ENCODE measurements at regions not wholly inside any gene's neighbourhood (a gene's known extent, or its start where the extent isn't known, plus 50 kb on each side); places are given as distances from the start of the nearest gene placed in this dataset.

GRCh38 chr5:136661026-136661425, 295.7 kb upstream of the TRPC7 start:
- 56 to 62% (median 59%) methylated on average over 2 of the region's 2 CpGs for WGBS, 4 donors
- no peak for TF ChIP-seq CTCF (IDR thresholded peaks at IDR 0.05)
- TF ChIP-seq POLR2A (IDR thresholded peaks at IDR 0.05): no peak
- H3K36me3 ChIP-seq (replicated peaks in 1 of 2): no peaks in the 10 kb centered on the region
- no peak for DNase-seq
- H3K9me3 ChIP-seq (replicated peaks in 1 of 3): no peaks in the 10 kb centered on the region
- intact Hi-C loops (cut with DNase I): no loop called here
- no peak overlapping the region for H3K27ac ChIP-seq
- no peak overlapping the region for H3K4me3 ChIP-seq
- H3K27me3 ChIP-seq: no peaks in the 10 kb centered on the region
- no peaks in the 10 kb centered on the region for H3K4me1 ChIP-seq (replicated peaks in 1 of 2)

- Histone ChIP-seq H3K36me3 (replicated peaks in 1 of 2) (no peaks in the 10 kb centered on the region), H3K27me3 (no peaks in the 10 kb centered on the region), H3K4me1 (replicated peaks in 1 of 2) (no peaks in the 10 kb centered on the region), H3K9me3 (replicated peaks in 1 of 3) (no peaks in the 10 kb centered on the region), H3K4me3 (no peak overlapping the region), H3K27ac (no peak overlapping the region)
- no peak for DNase-seq
- 31 to 40% (median 36%) methylated on average over 4 of the region's 4 CpGs for WGBS, 4 donors
- intact Hi-C loops (cut with DNase I): no loop called here
- TF ChIP-seq CTCF (IDR thresholded peaks at IDR 0.05) (no peak), POLR2A (IDR thresholded peaks at IDR 0.05) (no peak)
Observed at GRCh38 chr5:136656811-136657210, 291.5 kb upstream of the TRPC7 start.

GRCh38 chr5:136655468-136655867, 290.1 kb upstream of the TRPC7 start:
- H3K27me3 ChIP-seq: no peaks in the 10 kb centered on the region
- intact Hi-C loops (cut with DNase I): no loop called here

GRCh38 chr5:136646915-136647314, 281.6 kb upstream of the TRPC7 start:
- DNase-seq: no peak
- no peak for TF ChIP-seq CTCF (IDR thresholded peaks at IDR 0.05)
- TF ChIP-seq POLR2A (IDR thresholded peaks at IDR 0.05): no peak
- intact Hi-C loops (cut with DNase I): no loop called here
- no peaks in the 10 kb centered on the region for H3K4me1 ChIP-seq (replicated peaks in 1 of 2)
- no peaks in the 10 kb centered on the region for H3K9me3 ChIP-seq (replicated peaks in 1 of 3)
- no peak overlapping the region for H3K27ac ChIP-seq
- no peaks in the 10 kb centered on the region for H3K27me3 ChIP-seq
- WGBS, 4 donors: 44 to 56% (median 47%) methylated on average over 2 of the region's 2 CpGs
- H3K4me3 ChIP-seq: no peak overlapping the region
- no peaks in the 10 kb centered on the region for H3K36me3 ChIP-seq (replicated peaks in 1 of 2)

More at GRCh38 chr5:136655468-136655867, 290.1 kb upstream of the TRPC7 start:
- 31 to 43% (median 40%) methylated on average over 2 of the region's 2 CpGs for WGBS, 4 donors
- Histone ChIP-seq H3K27ac (no peak overlapping the region), H3K4me1 (replicated peaks in 1 of 2) (no peaks in the 10 kb centered on the region), H3K9me3 (replicated peaks in 1 of 3) (no peaks in the 10 kb centered on the region), H3K4me3 (no peak overlapping the region), H3K36me3 (replicated peaks in 1 of 2) (no peaks in the 10 kb centered on the region)
- no peak for DNase-seq
- TF ChIP-seq POLR2A (IDR thresholded peaks at IDR 0.05) (no peak), CTCF (IDR thresholded peaks at IDR 0.05) (no peak)
